ENCODE measurements at regions not wholly inside any gene's neighbourhood (a gene's known extent, or its start where the extent isn't known, plus 50 kb on each side); places are given as distances from the start of the nearest gene placed in this dataset.

DNA sequence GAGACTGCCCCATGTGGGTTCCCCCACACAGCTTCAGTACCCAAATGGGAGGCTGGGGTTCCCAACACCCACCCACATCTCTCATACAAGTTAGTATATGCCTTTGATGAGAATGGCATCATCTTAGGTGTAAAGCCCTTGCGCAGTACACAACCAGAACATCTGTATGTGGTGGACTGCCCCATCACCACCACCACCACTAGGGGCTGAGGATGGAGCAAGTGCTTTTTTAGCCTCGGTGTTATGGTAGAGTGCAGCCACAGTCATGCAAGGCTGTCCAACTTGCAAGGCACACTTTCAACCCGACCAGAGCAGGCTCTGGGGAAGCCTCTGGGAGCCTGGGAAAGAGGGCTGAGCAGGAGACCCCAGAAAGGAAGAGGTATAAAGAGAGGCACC is 241.2 kb downstream of the TFCP2L1 start (continued):
- TF ChIP-seq SMC3 (IDR thresholded peaks at IDR 0.05; ENCODE audit: borderline replicate concordance, low read length), result no peak
- no peak for TF ChIP-seq ZNF207 (IDR thresholded peaks at IDR 0.05; ENCODE audit: borderline replicate concordance)
- TF ChIP-seq, protein P1, sequence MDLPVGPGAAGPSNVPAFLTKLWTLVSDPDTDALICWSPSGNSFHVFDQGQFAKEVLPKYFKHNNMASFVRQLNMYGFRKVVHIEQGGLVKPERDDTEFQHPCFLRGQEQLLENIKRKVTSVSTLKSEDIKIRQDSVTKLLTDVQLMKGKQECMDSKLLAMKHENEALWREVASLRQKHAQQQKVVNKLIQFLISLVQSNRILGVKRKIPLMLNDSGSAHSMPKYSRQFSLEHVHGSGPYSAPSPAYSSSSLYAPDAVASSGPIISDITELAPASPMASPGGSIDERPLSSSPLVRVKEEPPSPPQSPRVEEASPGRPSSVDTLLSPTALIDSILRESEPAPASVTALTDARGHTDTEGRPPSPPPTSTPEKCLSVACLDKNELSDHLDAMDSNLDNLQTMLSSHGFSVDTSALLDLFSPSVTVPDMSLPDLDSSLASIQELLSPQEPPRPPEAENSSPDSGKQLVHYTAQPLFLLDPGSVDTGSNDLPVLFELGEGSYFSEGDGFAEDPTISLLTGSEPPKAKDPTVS (IDR thresholded peaks at IDR 0.05; ENCODE audit: low read depth, low read length), result no peak
- no peak for TF ChIP-seq SPI1 (IDR thresholded peaks at IDR 0.05; ENCODE audit: borderline replicate concordance, insufficient read depth, low read depth, low read length)
- TF ChIP-seq BACH1 (IDR thresholded peaks at IDR 0.05; ENCODE audit: borderline replicate concordance), result no peak
- TF ChIP-seq, protein P2, sequence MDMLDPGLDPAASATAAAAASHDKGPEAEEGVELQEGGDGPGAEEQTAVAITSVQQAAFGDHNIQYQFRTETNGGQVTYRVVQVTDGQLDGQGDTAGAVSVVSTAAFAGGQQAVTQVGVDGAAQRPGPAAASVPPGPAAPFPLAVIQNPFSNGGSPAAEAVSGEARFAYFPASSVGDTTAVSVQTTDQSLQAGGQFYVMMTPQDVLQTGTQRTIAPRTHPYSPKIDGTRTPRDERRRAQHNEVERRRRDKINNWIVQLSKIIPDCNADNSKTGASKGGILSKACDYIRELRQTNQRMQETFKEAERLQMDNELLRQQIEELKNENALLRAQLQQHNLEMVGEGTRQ (IDR thresholded peaks at IDR 0.05; ENCODE audit: borderline replicate concordance, low read depth, low read length), result no peak
- no peak for TF ChIP-seq KAT2A (conservative IDR thresholded peaks at IDR 0.05; ENCODE audit: control insufficient read depth, low read depth, low read length)
- no peak for TF ChIP-seq ZNF384 (IDR thresholded peaks at IDR 0.05; ENCODE audit: borderline replicate concordance, low read depth, low read length)

DNA sequence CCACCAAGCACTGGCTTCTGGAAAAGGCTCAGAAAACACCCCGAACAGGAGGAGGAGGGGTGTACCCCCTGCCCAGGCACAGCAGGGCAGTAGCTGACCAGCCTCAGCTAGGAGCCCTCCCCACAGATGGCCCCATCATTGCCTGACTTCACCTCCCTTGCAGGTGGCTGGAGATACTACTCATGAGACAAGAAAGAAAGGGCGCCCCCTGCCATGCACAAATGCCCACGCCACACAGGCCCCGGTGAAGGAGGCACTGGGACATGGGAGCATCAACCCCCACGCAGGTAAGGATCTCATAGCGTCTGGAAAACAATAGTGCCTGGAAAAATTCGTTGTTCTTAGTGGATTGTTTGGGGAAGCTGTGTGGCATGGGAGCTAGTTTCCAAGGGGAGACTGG is 240.6 kb downstream of the TFCP2L1 start:
- BruUV-seq (replicated peaks), result no TSS peak
- FAIRE-seq (no peak), ATAC-seq (no peak), DNase-seq (ENCODE audit: low read depth, low spot score) (no peak)
- Histone ChIP-seq H3K9ac (ENCODE audit: control insufficient read depth, insufficient read depth, low read length) (no peak overlapping the region), H3K4me1 (ENCODE audit: control insufficient read depth, insufficient read depth, low read length) (no peaks in the 10 kb centered on the region), H3K79me2 (ENCODE audit: control insufficient read depth, insufficient read depth, low read length) (no peaks in the 10 kb centered on the region), H3K27ac (ENCODE audit: control insufficient read depth, insufficient read depth) (no peak overlapping the region), H3K4me3 (no peak overlapping the region), H2AFZ (ENCODE audit: control insufficient read depth, low read depth, low read length) (no peak overlapping the region), H3K27me3 (replicated peaks in 1 of 2; ENCODE audit: control insufficient read depth in 2 of 2, insufficient read depth in 2 of 2, low read length in 1 of 2) (no peaks in the 10 kb centered on the region; a peak in 2 of 4 replicates), H4K20me1 (ENCODE audit: control insufficient read depth, insufficient read depth) (no peaks in the 10 kb centered on the region), H3K9me3 (replicated peaks; ENCODE audit: control insufficient read depth, insufficient read depth, low read length) (no peaks in the 10 kb centered on the region), H3K4me2 (ENCODE audit: control insufficient read depth, insufficient read depth) (no peak overlapping the region), H3K36me3 (ENCODE audit: control insufficient read depth in 2 of 2, insufficient read depth in 2 of 2, low read length in 1 of 2) (no peaks in the 10 kb centered on the region)
- RAD21 ChIA-PET (ENCODE audit: unreplicated experiment), result no interaction called here
- TF ChIP-seq, protein P3, sequence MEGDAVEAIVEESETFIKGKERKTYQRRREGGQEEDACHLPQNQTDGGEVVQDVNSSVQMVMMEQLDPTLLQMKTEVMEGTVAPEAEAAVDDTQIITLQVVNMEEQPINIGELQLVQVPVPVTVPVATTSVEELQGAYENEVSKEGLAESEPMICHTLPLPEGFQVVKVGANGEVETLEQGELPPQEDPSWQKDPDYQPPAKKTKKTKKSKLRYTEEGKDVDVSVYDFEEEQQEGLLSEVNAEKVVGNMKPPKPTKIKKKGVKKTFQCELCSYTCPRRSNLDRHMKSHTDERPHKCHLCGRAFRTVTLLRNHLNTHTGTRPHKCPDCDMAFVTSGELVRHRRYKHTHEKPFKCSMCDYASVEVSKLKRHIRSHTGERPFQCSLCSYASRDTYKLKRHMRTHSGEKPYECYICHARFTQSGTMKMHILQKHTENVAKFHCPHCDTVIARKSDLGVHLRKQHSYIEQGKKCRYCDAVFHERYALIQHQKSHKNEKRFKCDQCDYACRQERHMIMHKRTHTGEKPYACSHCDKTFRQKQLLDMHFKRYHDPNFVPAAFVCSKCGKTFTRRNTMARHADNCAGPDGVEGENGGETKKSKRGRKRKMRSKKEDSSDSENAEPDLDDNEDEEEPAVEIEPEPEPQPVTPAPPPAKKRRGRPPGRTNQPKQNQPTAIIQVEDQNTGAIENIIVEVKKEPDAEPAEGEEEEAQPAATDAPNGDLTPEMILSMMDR (IDR thresholded peaks at IDR 0.05 in 2 of 3, conservative IDR thresholded peaks at IDR 0.05 in 1 of 3; ENCODE audit: control insufficient read depth in 2 of 3, extremely low read depth in 1 of 3, insufficient read depth in 1 of 3, low read depth in 3 of 3, low read length in 3 of 3), result 0 out of 6 replicates have a peak, but pooled peaks of 1 of the 3 experiments have one; percentile 11
- TF ChIP-seq SP1 (IDR thresholded peaks at IDR 0.05; ENCODE audit: low read depth, low read length), result no peak
- WGBS (ENCODE audit: insufficient coverage, insufficient replicate concordance, low lambda C conversion rate, missing lambda C conversion rate), result 7% methylated on average over 7 of the region's 7 CpGs
- CTCF ChIA-PET, result no interaction called here
- SMC1A ChIA-PET (ENCODE audit: uncharacterized antibody, unreplicated experiment), result no interaction called here
- in situ Hi-C loops (cut with MboI) (no loop called here), intact Hi-C loops (cut with micrococcal nuclease; ENCODE audit: unreplicated experiment) (no loop called here)
- POLR2A ChIA-PET, result no interaction called here
